Activated CD8-positive, alpha-beta T cell treated with anti-CD3 and anti-CD28 coated beads for 36 hours (primary cell): ENCODE measurements at regions not wholly inside any gene's neighbourhood (a gene's known extent, or its start where the extent isn't known, plus 50 kb on each side); places are given as distances from the start of the nearest gene placed in this dataset.

Experiments
- ATAC-seq: fragments of 200-7000 bp; cut with Tn5 transposase; one replicate; pipeline ENCODE4 v1.10.0; 2021; ENCODE audit warnings: mild to moderate bottlenecking, moderate library complexity
- CTCF ChIA-PET: fragments of 350-600 bp; sonication (Branson Sonifier 250); formaldehyde crosslinking; loops from one replicate; lab custom pipeline; 2021; ENCODE audit warnings: antibody characterized with exemption; lab: Charles Lee
- POLR2A ChIA-PET: fragments of 350-600 bp; sonication (Branson Sonifier 250); formaldehyde crosslinking; loops from one replicate; lab custom pipeline; 2021; ENCODE audit warnings: antibody characterized with exemption; lab: Charles Lee
- DNase-seq: peaks from one replicate; pipeline ENCODE4 v3.0.0-alpha.2; 2020
- H3K27ac Mint-ChIP-seq: one replicate; pipeline ENCODE4 v1.8.0; 2021; ENCODE audit warnings: mild to moderate bottlenecking, mixed read lengths
- H3K27me3 Mint-ChIP-seq: one replicate; pipeline ENCODE4 v1.8.0; 2021; ENCODE audit warnings: mixed read lengths
- H3K36me3 Mint-ChIP-seq: one replicate; pipeline ENCODE4 v1.8.0; 2021; ENCODE audit warnings: low read depth, mixed read lengths
- H3K4me1 Mint-ChIP-seq: one replicate; pipeline ENCODE4 v1.8.0; 2021; ENCODE audit warnings: low read depth, mixed read lengths
- H3K4me3 Mint-ChIP-seq: one replicate; pipeline ENCODE4 v1.8.0; 2021; ENCODE audit warnings: mild to moderate bottlenecking, moderate library complexity, mixed read lengths
- H3K9me3 Mint-ChIP-seq: one replicate; pipeline ENCODE4 v1.8.0; 2021; ENCODE audit warnings: mixed read lengths
- CTCF ChIP-seq: fragments of 200-600 bp; IDR thresholded peaks from one replicate; pipeline ENCODE4 v1.8.0; 2022; ENCODE audit warnings: antibody characterized with exemption, mild to moderate bottlenecking
- intact Hi-C: fragments of 100-400 bp; cut with micrococcal nuclease; formaldehyde crosslinking; loops from one replicate; pipeline ENCODE4 v1.10.0; 2022

- Mint-ChIP-seq H3K27ac (no peak overlapping the region), H3K36me3 (no peaks in the 10 kb centered on the region), H3K4me3 (no peak overlapping the region), H3K9me3 (no peaks in the 10 kb centered on the region), H3K4me1 (no peaks in the 10 kb centered on the region), H3K27me3 (no peaks in the 10 kb centered on the region)
- no peak for DNase-seq
- intact Hi-C loops = no loop called here
- ChIA-PET CTCF (no interaction called here), POLR2A (no interaction called here)
- TF ChIP-seq CTCF = no peak
- no peak for ATAC-seq
These were observed 951.6 kb downstream of the DIPK2A start for GRCh38 chr3:144923046-144923775.

- ATAC-seq (no peak), DNase-seq (no peak)
- H3K4me1 Mint-ChIP-seq = no peaks in the 10 kb centered on the region
- no peaks in the 10 kb centered on the region for H3K27me3 Mint-ChIP-seq
- H3K9me3 Mint-ChIP-seq = peaks cover 8% of the 10 kb centered on the region
- H3K27ac Mint-ChIP-seq = no peak overlapping the region
- H3K36me3 Mint-ChIP-seq = no peaks in the 10 kb centered on the region
- intact Hi-C loops = no loop called here
- ChIA-PET POLR2A (no interaction called here), CTCF (no interaction called here)
- no peak for TF ChIP-seq CTCF
- no peak overlapping the region for H3K4me3 Mint-ChIP-seq
These were observed 958.8 kb downstream of the DIPK2A start for GRCh38 chr3:144930431-144930830.

DNA sequence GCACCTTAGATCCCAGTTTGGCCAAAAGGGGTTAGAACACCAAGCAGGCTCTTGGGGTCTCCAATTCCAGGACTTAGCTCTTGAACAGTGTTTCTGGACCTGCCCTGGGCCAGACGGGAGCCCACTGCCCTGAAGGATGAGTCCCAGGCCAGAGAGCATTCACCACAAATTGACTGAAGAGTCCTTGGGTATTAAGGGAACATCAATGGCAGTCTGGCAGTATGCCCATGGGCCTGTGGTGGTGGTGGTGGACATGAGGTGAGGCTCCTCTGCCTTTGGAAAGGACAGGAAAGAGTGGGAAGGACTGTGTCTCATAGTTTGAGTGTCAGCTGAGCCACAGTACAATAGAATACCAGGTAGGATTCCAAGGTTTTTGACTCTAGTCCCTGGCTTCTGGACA, 960.0 kb downstream of the DIPK2A start:
- POLR2A ChIA-PET = no interaction called here
- H3K4me1 Mint-ChIP-seq = no peaks in the 10 kb centered on the region
- TF ChIP-seq CTCF = no peak

GRCh38 chr3:144942093-144942837, 970.6 kb downstream of the DIPK2A start:
- Mint-ChIP-seq H3K27me3 (no peaks in the 10 kb centered on the region), H3K4me1 (no peaks in the 10 kb centered on the region), H3K4me3 (no peak overlapping the region), H3K9me3 (peaks cover 12% of the 10 kb centered on the region), H3K27ac (no peak overlapping the region), H3K36me3 (no peaks in the 10 kb centered on the region)
- POLR2A ChIA-PET = no interaction called here
- CTCF ChIA-PET = no interaction called here
- intact Hi-C loops = no loop called here
- ATAC-seq (no peak), DNase-seq (no peak)
- TF ChIP-seq CTCF = no peak

More for the DNA sequence above, 960.0 kb downstream of the DIPK2A start:
- intact Hi-C loops = no loop called here
- ATAC-seq (no peak), DNase-seq (no peak)
- Mint-ChIP-seq H3K4me3 (no peak overlapping the region), H3K9me3 (peaks cover 8% of the 10 kb centered on the region), H3K36me3 (no peaks in the 10 kb centered on the region), H3K27me3 (no peaks in the 10 kb centered on the region), H3K27ac (no peak overlapping the region)
- CTCF ChIA-PET = no interaction called here

DNA sequence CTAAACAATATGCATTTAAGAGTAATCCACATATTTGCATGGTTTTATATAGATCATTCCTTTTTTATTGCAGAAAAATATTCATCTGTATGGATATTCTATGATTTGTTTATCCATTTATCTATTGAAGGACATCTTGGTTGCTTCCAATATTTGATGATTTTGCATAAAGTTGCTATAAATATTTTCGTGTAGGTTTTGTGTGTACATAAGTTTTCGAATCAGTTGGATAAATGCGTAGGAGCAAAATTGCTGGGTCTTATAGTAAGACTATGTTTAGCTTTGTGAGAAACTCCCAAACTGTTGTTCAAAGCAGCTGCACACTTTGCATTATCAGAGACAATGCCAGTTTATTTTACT, 971.2 kb downstream of the DIPK2A start:
- DNase-seq = no peak
- POLR2A ChIA-PET = no interaction called here
- intact Hi-C loops = no loop called here
- TF ChIP-seq CTCF = no peak
- H3K27ac Mint-ChIP-seq = no peak overlapping the region
- CTCF ChIA-PET = no interaction called here
- H3K4me3 Mint-ChIP-seq = no peak overlapping the region
- ATAC-seq = no peak
- H3K36me3 Mint-ChIP-seq = no peaks in the 10 kb centered on the region
- H3K9me3 Mint-ChIP-seq = peaks cover 12% of the 10 kb centered on the region
- H3K27me3 Mint-ChIP-seq = no peaks in the 10 kb centered on the region
- H3K4me1 Mint-ChIP-seq = no peaks in the 10 kb centered on the region
